GM12874 (cell line): ENCODE measurements at regions not wholly inside any gene's neighbourhood (a gene's known extent, or its start where the extent isn't known, plus 50 kb on each side); places are given as distances from the start of the nearest gene placed in this dataset.
A peak's percentile ranks its signal among the peaks of the same experiment; 100 is the strongest.

Experiments used
- TF ChIP-seq, protein P1 (sequence below): IDR thresholded peaks from 2 replicates; pipeline ENCODE4 v1.5.1; 2011; ENCODE audit warnings: low read depth, mild to moderate bottlenecking, control low read depth, low read length, moderate library complexity; ENCODE audit not compliant: insufficient read depth

GRCh38 chr11:36753960-36754359 is 155.9 kb upstream of the RAG2 start:
- TF ChIP-seq, protein P1, sequence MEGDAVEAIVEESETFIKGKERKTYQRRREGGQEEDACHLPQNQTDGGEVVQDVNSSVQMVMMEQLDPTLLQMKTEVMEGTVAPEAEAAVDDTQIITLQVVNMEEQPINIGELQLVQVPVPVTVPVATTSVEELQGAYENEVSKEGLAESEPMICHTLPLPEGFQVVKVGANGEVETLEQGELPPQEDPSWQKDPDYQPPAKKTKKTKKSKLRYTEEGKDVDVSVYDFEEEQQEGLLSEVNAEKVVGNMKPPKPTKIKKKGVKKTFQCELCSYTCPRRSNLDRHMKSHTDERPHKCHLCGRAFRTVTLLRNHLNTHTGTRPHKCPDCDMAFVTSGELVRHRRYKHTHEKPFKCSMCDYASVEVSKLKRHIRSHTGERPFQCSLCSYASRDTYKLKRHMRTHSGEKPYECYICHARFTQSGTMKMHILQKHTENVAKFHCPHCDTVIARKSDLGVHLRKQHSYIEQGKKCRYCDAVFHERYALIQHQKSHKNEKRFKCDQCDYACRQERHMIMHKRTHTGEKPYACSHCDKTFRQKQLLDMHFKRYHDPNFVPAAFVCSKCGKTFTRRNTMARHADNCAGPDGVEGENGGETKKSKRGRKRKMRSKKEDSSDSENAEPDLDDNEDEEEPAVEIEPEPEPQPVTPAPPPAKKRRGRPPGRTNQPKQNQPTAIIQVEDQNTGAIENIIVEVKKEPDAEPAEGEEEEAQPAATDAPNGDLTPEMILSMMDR = no peak

DNA sequence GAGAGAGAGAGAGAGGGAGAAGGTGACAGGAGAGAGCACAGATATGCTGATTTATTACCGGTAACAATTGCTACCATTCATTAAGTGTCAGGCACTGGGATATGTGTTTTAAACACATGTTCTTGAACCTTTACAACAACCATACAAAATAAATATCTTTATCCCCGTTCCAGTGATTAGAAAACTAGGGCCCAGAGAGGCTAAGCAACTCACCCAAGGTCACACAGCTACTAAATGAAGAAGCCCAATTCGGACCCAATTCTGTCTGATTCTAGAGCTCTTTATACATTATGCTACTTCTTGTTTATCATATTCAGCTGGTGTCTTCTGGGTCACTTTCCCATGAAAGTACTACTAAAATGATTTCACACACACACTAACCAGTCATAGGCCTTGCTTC is 154.0 kb upstream of the RAG2 start:
- TF ChIP-seq, protein P1 = no peak

DNA sequence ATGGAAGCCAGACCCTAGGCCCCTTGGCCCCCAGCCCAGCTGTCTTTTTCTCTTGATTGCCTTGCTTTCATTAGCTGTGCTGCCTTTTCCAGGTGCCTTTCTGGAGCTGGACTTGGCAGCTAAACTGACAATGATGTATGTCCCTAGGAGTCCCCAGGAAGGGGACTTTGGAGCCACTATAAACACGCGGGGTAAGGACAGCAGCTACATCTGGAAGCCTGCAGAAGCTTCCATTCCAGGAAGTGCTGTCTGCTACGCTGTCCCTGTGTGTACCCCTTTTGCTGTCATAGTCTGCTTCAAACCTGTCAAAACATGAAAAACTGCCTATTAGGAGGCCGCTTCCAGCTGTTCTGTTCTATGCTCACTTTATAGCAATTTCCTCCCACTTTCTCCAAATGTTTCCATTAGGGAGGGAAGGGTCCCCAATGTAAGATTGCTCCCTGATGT is 153.3 kb upstream of the RAG2 start:
- TF ChIP-seq, protein P1 = no peak

- TF ChIP-seq, protein P1 = no peak
Observed at GRCh38 chr11:36750349-36750748, 152.3 kb upstream of the RAG2 start.

DNA sequence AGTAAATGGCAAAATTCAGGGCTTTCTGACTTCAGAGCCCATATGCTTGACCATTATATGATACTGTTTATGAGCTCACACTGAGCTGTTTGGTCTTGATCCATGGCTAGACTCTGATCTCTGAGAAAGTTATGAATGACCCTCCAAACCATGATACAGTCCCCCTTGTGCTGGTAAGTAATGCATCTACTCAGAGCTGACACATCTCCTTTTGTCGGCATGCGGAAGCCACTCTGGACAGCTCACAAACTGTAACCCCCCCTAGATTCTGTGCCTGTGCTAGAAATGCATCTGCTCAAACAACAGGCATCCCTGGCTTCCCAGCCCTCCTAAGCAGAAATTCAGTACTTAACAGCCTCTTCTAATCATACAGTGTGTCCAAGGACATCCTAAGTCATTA is 150.8 kb upstream of the RAG2 start:
- TF ChIP-seq, protein P1 = no peak

DNA sequence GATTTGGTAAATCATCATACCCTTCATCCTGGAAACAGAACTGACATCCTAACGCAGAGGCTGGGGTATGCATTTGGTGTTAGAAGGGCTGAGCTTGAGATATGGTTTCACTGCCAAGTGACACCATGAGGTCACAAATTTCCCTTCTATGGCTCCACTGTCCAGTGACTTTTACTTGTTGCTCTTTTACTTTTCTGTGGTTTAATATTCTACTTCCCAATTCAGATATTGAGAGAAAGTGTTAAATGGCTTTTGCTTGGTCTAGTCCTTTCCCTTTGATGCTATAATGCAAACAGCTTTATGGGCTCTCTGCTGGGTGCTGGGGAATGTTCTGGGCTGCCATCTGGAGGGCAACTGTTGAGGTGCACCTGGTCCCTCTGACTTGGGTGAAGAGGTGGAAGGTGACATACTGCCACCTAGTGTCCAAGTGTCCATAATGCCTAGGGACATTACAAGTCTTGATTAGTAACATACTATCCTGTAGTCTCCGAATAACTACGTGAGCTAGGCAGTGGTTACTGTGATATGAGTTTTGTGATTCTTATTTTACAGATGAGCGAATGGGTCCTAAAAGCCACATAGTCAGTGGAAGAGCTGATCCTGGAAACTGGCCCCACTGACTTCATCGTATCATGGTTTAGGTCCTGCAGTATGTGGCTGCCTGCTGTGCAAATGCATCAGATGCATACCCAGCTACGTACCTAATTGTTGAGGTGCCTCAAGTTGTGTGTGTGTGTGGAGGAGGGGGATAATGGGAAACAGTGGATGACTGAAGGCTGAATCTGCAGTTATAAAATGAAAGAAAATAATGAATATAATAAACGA is 149.1 kb upstream of the RAG2 start:
- TF ChIP-seq, protein P1 = peak; percentile 95

DNA sequence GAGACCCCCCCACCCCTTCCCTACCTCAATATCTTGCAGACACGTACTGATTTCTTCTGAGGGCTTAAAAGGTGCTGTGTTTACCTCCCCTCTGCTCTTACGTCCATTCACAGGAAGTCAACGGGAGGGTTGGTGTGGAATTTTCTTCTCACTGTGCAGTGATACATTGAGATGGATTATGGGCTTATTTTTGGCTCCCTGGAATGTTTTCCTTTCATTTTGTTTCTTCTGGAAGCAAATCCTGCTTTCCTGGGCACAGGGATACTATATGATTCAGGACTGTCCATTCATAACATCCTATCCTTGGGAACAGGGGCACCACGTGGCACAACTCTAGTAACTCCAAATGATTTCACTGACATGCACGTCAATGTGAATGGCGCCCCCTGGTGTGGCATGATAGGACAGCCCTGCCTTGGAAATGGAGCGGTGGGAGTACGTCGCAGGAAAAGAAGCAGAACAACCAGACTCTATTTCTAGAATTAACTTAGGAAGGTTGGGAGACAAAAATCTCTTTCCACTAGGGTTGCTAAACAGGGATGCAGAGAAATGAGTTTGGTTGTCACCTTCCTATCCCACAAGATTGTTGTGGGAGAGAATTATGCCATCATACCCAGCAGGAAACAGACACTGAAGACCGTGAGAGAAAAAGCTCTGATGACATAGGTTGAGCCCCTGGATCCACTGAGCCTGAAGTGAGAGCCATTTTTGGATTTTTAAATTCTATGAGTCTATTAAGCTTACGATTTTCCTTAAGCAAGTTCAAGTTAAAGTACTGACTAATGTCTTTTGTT is 146.5 kb upstream of the RAG2 start:
- TF ChIP-seq, protein P1 = peak; percentile 78
